LHCN-M2 (cell line): ENCODE measurements at regions not wholly inside any gene's neighbourhood (a gene's known extent, or its start where the extent isn't known, plus 50 kb on each side); places are given as distances from the start of the nearest gene placed in this dataset.

ENCODE experiments used
- DNase-seq: peaks from one replicate; pipeline ENCODE4 v3.0.0-alpha.2; 2012; ENCODE audit warnings: low read depth

- no peak for DNase-seq
Measured at GRCh38 chr18:78150590-78150989, 829.0 kb upstream of the SALL3 start.

GRCh38 chr18:78151234-78151633, 828.4 kb upstream of the SALL3 start:
- DNase-seq: no peak

GRCh38 chr18:78151948-78152725, 827.5 kb upstream of the SALL3 start:
- no peak for DNase-seq

DNA sequence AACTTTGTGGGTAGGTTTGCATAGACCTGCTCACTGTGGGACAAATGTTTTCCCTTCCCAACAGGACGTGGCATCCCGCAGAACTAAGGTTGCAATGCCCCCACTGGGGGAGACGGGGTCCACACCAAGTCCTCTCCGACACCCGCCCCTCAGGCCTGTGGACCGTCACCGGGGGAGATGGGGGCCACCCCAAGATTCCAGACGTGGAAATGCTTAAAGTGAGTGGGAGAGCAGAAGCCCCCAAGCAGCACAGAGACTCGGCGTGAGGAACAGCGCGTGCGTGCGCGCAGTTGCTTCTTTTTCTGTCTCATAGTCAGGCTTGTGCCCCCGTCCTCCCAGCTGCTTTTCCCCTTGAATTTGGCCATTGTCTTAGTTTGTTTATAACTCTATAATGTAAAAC, 826.3 kb upstream of the SALL3 start:
- no peak for DNase-seq

DNA sequence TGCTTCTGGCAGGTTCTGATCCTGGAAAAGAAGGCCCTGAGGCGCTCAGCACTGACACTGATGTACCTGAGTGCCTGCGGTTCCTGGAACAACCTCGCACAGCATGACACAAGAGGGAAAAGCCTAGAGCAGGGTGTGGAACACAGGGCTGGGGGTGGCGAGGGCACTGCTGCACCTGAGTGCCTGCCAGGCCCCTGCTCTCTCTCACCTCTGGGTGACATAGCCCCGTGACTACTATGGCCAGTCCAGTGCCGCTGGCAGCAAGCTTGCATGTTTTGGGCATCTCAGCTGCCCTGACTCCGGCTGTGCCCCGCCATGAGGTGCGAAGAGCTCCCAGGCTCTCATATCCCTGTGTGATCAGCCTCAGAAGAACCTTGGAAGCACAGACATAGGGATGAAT, 825.2 kb upstream of the SALL3 start:
- DNase-seq: no peak

GRCh38 chr18:78154853-78155252, 824.8 kb upstream of the SALL3 start:
- no peak for DNase-seq

DNA sequence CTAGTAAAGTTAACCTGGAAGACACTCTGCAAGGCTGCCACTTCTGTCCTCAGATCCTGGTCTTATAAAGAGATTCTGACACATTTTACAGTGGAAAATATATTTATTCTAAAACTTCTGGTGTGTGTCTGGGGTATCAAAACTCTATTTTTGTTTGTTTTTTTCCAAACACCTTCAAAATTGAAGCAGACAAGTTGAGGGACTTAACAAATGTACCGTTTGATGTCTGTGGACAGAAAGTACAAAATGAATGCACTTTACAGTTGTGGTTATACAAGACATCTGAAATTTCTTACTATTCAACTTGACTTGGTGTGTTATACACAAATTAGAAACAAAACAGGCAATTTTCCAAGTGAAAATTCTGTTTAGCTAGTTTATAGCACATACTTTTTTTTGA, 823.2 kb upstream of the SALL3 start:
- DNase-seq: no peak

DNA sequence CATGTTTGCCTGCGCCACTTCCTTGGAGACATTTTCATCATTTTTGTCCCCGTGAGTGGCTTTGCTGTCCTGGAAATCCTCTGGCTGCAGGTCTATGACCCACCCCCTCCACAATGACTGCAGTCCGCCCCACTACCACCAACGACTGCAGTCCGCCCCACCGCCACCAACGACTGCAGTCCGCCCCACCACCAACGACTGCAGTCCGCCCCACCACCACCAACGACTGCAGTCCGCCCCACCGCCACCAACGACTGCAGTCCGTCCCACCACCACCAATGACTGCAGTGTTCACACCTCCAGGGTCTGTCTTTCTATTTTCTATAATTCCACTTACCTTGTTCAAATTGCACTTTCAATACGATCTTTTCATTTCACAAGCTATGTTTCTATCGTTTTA, 820.7 kb upstream of the SALL3 start:
- no peak for DNase-seq

DNA sequence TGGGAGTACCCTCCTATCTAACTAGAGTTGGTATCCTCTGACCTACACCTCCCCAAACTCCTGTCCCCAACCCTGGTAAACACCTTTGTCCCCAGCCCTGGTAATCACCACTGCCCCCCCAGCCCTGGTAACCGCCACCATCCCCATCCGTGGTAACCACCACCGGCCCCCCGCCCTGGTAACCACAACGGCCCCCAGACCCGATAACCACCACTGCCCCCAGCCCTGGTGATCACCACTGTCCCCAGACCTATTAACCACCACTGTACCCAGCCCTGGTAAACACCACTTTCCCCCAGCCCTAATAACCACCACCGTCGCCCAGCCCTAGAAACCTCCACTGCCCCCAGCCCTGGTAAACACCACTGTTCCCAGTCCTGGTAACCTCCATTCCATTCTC, 820.2 kb upstream of the SALL3 start:
- DNase-seq: no peak

DNA sequence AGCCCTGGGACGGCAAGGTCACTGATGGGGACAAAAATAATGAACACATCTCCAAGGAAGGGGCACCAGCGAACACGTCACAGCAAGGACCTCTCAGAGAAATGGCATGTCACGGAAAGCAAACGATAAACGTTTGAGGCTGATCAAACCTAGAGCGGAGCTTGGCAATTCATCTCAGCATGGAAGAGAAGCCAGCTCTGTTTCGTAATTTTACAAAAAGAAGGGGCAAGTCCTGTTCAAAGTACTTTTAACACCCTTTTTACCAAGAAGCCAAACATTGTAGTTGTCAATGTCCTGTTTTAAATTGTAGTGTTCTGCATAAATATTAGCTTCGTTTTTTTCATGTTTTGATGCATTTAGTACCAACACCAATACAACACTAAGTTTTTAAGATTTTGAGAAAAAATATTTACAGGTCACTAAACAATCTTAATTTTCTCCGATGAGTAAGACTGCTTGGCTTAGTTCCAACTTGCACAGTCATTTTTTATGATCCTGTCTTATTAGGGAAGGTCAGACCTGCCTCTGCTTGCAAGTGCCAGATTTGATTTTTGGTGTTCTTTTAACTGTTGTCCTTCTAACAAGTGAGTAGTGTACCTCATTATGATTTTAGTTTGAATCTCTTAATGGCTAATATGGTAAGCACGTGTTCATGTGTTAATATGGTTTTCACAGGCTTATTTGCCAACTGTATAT, 818.5 kb upstream of the SALL3 start:
- DNase-seq: peak; percentile 0

DNA sequence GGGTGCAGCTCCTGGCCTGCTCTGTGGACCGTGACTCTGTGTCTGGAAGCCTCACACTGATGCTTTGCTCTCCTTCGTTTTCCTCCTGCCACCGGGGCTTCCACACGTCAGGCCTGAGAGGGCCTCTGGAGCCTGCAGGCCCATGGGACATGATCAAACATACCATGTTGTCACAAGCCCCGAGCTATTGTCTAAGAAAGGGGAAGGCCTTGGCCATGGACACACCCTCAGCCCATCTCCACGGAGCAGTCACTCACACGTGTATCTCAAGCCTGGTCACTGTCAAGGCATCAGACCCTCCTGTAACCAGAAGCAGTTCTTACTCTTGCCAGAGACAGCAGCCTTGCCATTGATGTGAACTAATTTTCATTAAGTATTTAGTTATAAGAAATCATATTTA, 814.1 kb upstream of the SALL3 start:
- no peak for DNase-seq

DNA sequence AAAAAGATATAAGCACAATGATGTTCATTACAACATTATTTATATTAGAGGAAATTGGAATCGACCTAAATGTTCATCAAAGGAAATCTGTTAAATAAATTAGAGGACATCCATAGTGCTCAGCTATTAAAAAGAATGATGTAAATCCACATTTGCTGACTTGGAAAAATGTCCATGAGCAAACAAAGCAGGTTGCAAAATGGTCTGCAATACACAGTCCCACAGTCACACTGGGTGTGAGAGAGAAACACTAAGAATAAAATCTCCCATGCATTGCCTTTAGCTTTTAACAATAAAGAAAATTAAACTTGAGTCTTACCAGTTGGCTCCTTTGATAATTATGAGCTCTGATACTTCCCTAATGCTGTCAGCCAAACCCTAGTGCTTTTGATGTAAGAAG, 811.1 kb upstream of the SALL3 start:
- DNase-seq: no peak

DNA sequence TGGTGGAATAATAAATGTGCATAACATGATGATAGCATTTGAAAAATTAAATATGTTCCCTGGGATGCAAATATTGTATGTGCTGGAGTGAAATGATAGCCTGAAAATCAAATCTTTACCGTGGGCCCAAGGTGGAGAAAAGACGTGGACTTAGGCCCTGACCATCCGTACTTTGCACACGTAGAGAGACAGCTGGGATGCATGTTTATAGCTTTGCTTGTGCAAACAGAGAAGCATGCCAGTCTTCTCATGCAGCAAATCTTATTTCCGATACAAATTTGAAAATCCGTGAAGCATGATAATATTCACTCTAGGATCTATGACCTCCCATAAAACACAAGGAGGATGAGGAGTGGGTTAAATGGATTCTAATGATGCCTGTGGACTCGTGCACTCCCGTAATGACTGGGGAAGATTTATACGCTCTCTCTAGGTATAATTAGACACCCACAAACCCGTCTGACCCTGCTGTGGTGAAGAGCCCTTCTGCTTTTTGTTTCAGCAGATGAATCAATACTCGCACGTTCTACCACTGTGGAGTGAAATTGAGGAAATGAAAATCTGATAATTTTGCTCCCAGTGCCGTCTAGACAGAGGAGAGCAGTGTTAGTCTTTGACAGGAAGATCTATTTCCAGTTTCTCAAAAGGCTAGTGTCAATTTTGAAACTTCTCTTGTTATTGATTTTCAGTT, 810.3 kb upstream of the SALL3 start:
- no peak for DNase-seq

GRCh38 chr18:78171954-78172353, 807.7 kb upstream of the SALL3 start:
- no peak for DNase-seq

DNA sequence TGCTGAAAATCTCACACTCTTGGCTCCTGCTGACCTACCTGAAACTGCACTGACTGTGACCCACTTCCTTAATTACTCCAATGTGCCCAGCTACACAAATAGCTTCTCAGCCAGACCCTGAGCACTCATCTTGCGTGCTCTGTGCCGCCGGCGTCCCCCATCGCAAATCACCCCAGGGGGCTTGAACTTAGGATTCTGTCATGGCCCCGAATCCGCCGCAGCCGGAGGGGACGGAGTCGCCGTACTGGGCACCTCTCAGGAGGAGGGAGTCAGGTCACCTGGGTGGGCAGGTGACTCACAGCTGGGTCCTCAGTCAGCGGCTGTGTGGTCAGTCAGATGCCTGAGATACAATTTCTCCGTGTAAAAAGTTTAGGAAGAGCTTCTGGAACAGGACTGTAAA, 804.9 kb upstream of the SALL3 start:
- no peak for DNase-seq

- no peak for DNase-seq
Measured at GRCh38 chr18:78178812-78179211, 800.8 kb upstream of the SALL3 start.

GRCh38 chr18:78180741-78181140, 798.9 kb upstream of the SALL3 start:
- no peak for DNase-seq

DNA sequence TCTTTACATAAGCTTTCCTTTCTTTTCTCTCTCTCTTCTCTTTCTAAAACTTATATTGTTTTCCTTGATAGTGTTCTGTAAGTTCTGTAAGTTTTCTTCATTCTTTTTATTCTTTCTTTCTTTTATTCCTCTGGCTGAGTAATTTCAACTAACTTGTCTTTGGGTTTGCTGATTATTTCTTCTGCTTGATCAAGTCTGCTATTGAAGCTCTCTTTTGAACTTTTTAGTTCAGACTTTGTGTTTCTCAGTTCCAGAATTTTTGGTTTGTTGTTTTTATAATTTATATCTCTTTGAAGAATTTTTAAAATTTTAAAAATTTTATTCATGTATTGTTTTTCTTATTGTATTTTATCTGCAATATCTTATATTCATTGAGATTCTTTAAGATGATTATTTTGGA, 795.8 kb upstream of the SALL3 start:
- no peak for DNase-seq

GRCh38 chr18:78191276-78191675, 788.3 kb upstream of the SALL3 start:
- DNase-seq: no peak

DNA sequence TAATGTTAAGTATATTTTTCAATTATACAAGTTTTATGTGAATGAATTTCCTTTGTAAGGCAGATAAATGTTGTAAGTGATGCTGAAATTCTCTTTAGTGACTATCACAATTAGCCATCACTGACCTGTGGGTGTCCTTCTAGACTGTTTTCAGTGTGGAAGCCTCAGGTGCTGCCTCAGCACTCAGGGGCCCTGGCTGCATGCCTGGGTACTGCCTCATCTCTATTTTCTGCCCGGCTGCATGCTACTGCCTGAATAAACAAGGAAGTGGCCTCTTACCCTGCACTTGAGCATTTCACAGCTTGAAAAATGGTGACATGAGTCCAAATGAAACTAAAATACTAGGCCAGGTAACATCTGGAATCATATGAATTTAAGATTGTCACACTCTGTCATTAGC, 787.6 kb upstream of the SALL3 start:
- no peak for DNase-seq

DNA sequence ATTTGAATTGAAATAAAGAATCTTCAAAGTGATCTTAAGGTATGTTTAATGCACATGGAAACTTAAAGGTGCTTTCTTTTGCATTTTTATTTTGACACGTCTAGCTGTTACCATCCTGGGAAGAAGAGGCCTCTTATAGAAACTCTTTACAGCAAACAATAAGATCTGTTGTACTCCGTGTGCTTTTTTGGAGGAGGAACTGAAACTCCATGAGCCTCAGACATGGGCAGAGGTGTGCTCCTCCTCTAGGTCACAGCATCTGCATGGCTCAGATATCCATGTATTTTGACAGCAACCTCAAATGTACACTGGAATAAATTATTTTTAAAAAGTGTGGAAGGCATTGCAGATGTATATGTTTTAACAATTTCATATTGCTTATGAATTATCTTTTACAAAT, 783.3 kb upstream of the SALL3 start:
- DNase-seq: no peak

DNA sequence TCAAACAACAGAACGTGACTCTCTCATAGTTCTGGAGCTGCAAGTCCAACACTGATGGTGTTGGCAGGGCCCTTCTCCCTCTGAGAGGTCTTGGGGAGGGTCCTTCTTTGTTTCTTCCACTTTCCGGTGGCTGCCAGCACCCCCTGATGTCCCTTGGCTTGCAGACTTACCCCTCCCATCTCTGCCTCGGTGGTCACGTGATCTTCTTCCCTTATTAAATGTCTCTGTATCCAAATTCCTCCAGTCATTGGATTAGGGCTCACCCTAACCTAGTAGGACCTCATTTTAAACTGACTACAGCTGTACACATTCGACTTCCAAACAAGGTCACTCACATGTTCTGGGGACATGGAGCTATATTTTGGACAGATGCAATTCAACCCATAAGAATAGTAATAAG, 780.6 kb upstream of the SALL3 start:
- DNase-seq: no peak

DNA sequence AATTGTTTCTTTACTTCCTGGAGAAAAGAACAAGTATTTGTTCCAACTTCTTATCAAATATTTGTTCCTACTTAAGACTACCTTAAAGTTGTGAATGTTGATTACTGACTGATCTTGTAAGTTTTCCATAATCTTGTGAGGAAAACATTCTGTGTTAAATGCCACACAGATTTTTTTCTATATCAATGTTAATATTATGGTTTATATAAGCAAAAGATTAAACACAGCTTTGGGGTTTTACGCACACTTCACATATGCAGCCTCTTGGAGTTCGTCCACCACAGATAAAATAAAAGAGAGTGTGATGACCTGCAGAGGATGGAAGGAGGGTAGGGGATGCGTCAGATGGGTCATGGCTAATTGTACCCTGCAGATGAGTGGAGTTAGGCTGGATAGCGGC, 780.0 kb upstream of the SALL3 start:
- DNase-seq: no peak
